Fibroblast of pulmonary artery (primary cell): ENCODE measurements at regions not wholly inside any gene's neighbourhood (a gene's known extent, or its start where the extent isn't known, plus 50 kb on each side); places are given as distances from the start of the nearest gene placed in this dataset.

Experiments
- DNase-seq: peaks from one replicate; pipeline ENCODE4 v3.0.0-alpha.2; 2010; ENCODE audit warnings: low read depth
- H3K4me3 ChIP-seq: replicated peaks from 2 replicates; pipeline ENCODE4 v1.5.1; 2011; ENCODE audit warnings: low read depth, mild to moderate bottlenecking, control low read depth, low read length, moderate library complexity
- CTCF ChIP-seq: IDR thresholded peaks from 2 replicates; pipeline ENCODE4 v1.5.1; 2011; ENCODE audit warnings: mild to moderate bottlenecking, control low read depth, low read length, inconsistent platforms; ENCODE audit errors: missing control alignments

GRCh38 chr4:26032142-26032541 is 118.1 kb downstream of the SMIM20 start:
- no peak for TF ChIP-seq CTCF
- no peak for DNase-seq
- H3K4me3 ChIP-seq, result no peak overlapping the region

GRCh38 chr4:26032630-26033317 is 118.8 kb downstream of the SMIM20 start:
- no peak overlapping the region for H3K4me3 ChIP-seq
- DNase-seq, result peak; percentile 85
- TF ChIP-seq CTCF, result no peak

- no peak for TF ChIP-seq CTCF
- no peak for DNase-seq
- no peak overlapping the region for H3K4me3 ChIP-seq
Observed at GRCh38 chr4:26033389-26033788, 119.4 kb downstream of the SMIM20 start.

GRCh38 chr4:26034849-26035248 is 120.8 kb downstream of the SMIM20 start:
- no peak overlapping the region for H3K4me3 ChIP-seq
- DNase-seq, result no peak
- TF ChIP-seq CTCF, result no peak

- no peak overlapping the region for H3K4me3 ChIP-seq
- no peak for TF ChIP-seq CTCF
- DNase-seq, result no peak
Observed at GRCh38 chr4:26035921-26036320, 121.9 kb downstream of the SMIM20 start.

GRCh38 chr4:26039639-26040359 is 125.8 kb downstream of the SMIM20 start:
- no peak for TF ChIP-seq CTCF
- DNase-seq, result no peak
- H3K4me3 ChIP-seq, result no peak overlapping the region
